ENCODE measurements at regions not wholly inside any gene's neighbourhood (a gene's known extent, or its start where the extent isn't known, plus 50 kb on each side); places are given as distances from the start of the nearest gene placed in this dataset.

DNA sequence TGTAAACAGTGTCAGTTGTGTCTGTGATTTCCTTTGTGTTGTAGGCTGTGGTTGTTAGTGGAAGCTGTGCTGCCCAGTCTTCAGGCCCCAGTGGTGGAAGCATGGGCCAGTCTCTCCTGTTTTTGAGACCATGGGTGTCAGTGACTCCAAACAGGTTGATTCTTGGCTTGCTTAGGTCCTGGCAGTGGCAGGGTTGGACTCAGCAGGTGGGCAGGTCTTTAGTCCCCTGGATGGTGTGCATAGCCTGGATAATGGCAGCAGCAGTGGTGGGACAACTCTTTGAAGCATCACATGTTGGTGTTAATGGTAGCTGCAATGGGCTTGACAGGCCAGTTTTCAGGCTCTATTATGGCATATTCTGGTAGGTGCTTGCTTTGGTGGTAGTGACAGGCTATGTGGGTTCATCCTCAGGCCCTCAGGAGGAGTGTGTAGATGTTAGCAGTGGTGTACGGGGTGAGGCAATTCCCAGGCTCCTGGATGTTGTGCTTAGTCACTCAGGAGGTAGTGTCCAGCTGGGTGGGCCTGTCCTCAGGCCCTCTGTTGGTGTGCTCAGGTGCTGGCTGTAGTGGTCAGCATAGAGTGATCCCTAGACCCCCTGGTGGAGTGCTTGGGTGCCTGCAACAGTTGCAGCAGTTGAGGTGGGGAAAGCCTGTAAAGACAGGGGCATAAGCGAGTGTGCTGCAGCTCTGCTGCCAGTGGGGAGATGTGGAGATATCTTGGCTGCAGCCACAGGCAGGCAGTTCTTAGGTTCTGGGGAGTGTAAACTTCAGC, 596.7 kb downstream of the PDCD6IP start:
- TF ChIP-seq, protein P1, sequence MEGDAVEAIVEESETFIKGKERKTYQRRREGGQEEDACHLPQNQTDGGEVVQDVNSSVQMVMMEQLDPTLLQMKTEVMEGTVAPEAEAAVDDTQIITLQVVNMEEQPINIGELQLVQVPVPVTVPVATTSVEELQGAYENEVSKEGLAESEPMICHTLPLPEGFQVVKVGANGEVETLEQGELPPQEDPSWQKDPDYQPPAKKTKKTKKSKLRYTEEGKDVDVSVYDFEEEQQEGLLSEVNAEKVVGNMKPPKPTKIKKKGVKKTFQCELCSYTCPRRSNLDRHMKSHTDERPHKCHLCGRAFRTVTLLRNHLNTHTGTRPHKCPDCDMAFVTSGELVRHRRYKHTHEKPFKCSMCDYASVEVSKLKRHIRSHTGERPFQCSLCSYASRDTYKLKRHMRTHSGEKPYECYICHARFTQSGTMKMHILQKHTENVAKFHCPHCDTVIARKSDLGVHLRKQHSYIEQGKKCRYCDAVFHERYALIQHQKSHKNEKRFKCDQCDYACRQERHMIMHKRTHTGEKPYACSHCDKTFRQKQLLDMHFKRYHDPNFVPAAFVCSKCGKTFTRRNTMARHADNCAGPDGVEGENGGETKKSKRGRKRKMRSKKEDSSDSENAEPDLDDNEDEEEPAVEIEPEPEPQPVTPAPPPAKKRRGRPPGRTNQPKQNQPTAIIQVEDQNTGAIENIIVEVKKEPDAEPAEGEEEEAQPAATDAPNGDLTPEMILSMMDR (IDR thresholded peaks at IDR 0.05) = no peak
- Mint-ChIP-seq H3K27me3 (ENCODE audit: insufficient read depth) (peaks cover 4% of the 10 kb centered on the region), H3K4me1 (ENCODE audit: low read depth) (no peaks in the 10 kb centered on the region), H3K36me3 (ENCODE audit: low read depth) (no peaks in the 10 kb centered on the region), H3K27ac (no peak overlapping the region), H3K9me3 (peaks cover 50% of the 10 kb centered on the region), H3K4me3 (no peak overlapping the region)
- DNase-seq = no peak

DNA sequence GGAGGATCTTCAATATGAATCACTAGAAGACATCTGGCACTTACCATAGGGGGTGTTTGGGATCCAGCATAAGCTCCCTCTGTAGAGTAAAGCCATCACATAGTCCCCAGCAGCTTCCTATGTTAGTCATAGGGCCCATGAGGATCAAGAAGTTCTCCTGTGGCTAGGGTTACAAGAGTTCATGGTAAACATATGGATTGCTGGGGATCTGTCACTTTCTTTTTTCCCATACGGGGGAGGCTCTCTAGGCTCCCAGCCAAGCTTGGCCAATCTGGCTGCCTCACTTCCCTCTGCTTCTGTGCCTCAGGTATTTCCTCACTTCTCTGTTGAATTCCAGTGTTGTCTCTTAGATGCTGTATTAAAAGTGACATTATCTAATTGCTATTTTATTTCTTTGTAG, 597.9 kb downstream of the PDCD6IP start:
- no peaks in the 10 kb centered on the region for H3K36me3 Mint-ChIP-seq (ENCODE audit: low read depth)
- DNase-seq = no peak
- H3K27me3 Mint-ChIP-seq (ENCODE audit: insufficient read depth) = peaks cover 4% of the 10 kb centered on the region
- no peak overlapping the region for H3K27ac Mint-ChIP-seq
- H3K4me3 Mint-ChIP-seq = no peak overlapping the region
- H3K4me1 Mint-ChIP-seq (ENCODE audit: low read depth) = no peaks in the 10 kb centered on the region
- H3K9me3 Mint-ChIP-seq = peaks cover 52% of the 10 kb centered on the region
- TF ChIP-seq, protein P1 (IDR thresholded peaks at IDR 0.05) = no peak

DNA sequence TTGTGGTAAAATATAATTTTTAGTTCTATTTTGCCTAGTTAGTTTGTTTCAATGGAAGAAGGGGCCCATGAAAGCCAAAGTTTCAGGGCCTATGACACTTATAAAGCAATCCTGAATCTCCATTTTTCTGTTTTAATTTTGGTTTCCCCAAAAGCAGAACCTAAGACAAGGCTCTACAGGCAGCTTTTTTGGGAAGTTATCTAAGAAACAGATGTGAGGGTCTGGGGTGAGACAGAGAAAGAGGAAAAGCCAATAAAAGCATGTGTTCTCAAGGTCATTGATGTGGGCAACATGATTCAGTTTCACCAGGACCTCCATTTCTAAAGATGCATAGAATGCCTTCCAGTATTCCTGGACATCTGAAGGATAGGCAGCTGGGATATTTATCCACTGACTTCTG, 598.5 kb downstream of the PDCD6IP start:
- TF ChIP-seq, protein P1 (IDR thresholded peaks at IDR 0.05) = no peak
- H3K9me3 Mint-ChIP-seq = peaks cover 59% of the 10 kb centered on the region
- no peak overlapping the region for H3K4me3 Mint-ChIP-seq
- no peaks in the 10 kb centered on the region for H3K36me3 Mint-ChIP-seq (ENCODE audit: low read depth)
- H3K27me3 Mint-ChIP-seq (ENCODE audit: insufficient read depth) = peaks cover 4% of the 10 kb centered on the region
- H3K4me1 Mint-ChIP-seq (ENCODE audit: low read depth) = no peaks in the 10 kb centered on the region
- no peak overlapping the region for H3K27ac Mint-ChIP-seq
- DNase-seq = no peak

DNA sequence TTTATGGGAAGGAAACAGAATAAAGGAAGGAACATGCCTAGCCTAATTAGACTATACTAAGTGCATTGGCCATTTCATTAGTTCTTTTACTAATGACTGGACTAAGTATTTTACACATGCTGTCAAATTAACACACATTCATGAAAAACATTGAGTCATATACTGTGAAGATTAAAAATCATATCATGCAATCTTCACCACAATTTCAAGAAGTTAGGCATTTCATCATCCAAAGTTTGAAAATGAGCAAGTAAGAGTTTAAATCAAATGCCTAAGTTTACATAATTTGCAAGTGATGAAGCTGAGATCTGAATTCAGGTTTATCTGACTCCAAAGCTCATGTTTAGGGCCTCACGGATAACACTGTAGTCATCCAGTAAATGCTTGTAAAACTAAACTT, 601.0 kb downstream of the PDCD6IP start:
- Mint-ChIP-seq H3K27me3 (ENCODE audit: insufficient read depth) (peaks cover 4% of the 10 kb centered on the region), H3K4me1 (ENCODE audit: low read depth) (no peaks in the 10 kb centered on the region), H3K9me3 (peaks cover 43% of the 10 kb centered on the region), H3K27ac (no peak overlapping the region), H3K4me3 (no peak overlapping the region), H3K36me3 (ENCODE audit: low read depth) (no peaks in the 10 kb centered on the region)
- TF ChIP-seq, protein P1 (IDR thresholded peaks at IDR 0.05) = no peak
- no peak for DNase-seq

DNA sequence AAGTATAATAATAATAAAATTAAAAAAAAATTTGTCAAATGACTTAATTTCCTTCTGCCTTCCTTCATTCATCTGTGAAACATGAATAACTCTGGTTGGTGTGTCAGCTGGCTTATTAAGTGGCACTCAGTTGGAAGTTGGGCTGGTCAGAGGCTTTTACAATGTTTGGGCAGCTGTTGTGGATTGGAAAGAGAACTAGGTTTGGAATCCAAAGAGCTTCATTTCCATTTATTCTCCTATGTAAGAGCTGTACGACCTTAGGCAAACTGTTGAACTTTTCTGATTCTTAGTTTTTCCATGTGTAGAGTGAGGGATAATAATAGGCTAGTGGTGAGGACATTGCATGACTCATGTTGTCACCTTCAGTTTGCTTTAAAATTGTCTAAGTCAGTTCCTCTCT, 606.7 kb downstream of the PDCD6IP start:
- H3K4me1 Mint-ChIP-seq (ENCODE audit: low read depth) = no peaks in the 10 kb centered on the region
- H3K36me3 Mint-ChIP-seq (ENCODE audit: low read depth) = no peaks in the 10 kb centered on the region
- no peak overlapping the region for H3K4me3 Mint-ChIP-seq
- H3K27me3 Mint-ChIP-seq (ENCODE audit: insufficient read depth) = no peaks in the 10 kb centered on the region; the same call in 1 of the 2 replicates
- TF ChIP-seq, protein P1 (IDR thresholded peaks at IDR 0.05) = no peak
- no peak overlapping the region for H3K27ac Mint-ChIP-seq
- no peak for DNase-seq
- peaks cover 37% of the 10 kb centered on the region for H3K9me3 Mint-ChIP-seq
